ENCODE measurements at regions not wholly inside any gene's neighbourhood (a gene's known extent, or its start where the extent isn't known, plus 50 kb on each side); places are given as distances from the start of the nearest gene placed in this dataset.
"Not testable (repeated sequence)": the region's sequence is repeated elsewhere in the genome, so short reads cannot be mapped to it uniquely, and the experiment has no call there.

GRCh38 chr2:228355897-228356296 lies 174.4 kb upstream of the SPHKAP start:
- TF ChIP-seq CTCF (IDR thresholded peaks at IDR 0.05): no peak
- no peaks in the 10 kb centered on the region for H3K4me1 ChIP-seq
- intact Hi-C loops (cut with DNase I): no loop called here
- H3K27ac ChIP-seq: no peak overlapping the region
- no peaks in the 10 kb centered on the region for H3K9me3 ChIP-seq
- DNase-seq (ENCODE audit: low spot score in 2 of 2): no peak
- H3K27me3 ChIP-seq: no peaks in the 10 kb centered on the region
- H3K4me3 ChIP-seq: no peak overlapping the region
- no peaks in the 10 kb centered on the region for H3K36me3 ChIP-seq

DNA sequence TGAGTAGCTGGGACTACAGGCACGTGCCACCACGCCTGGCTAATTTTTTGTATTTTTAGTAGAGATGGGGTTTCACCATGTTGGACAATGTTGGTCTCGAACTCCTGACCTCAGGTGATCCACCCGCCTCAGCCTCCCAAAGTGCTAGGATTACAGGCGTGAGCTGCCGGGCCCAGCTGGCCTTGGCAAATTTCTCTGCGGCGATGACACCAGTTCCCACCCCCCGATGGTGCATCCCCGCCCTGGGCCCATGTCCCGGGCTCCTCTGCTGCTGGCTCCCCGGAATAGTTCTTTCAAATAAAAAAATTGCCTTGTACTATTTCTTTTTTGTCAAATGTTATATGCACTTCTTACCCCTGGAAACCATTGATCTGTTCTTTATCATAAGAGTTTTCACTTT lies 171.5 kb upstream of the SPHKAP start:
- H3K36me3 ChIP-seq; H3K27ac ChIP-seq; H3K27me3 ChIP-seq; DNase-seq (ENCODE audit: low spot score in 2 of 2); H3K4me1 ChIP-seq; H3K9me3 ChIP-seq; H3K4me3 ChIP-seq; intact Hi-C loops (cut with DNase I): not testable (repeated sequence)

- intact Hi-C loops (cut with DNase I): no loop called here
- Histone ChIP-seq H3K4me3 (no peak overlapping the region), H3K27me3 (no peaks in the 10 kb centered on the region)
Observed at GRCh38 chr2:228352048-228352447, 170.6 kb upstream of the SPHKAP start.

GRCh38 chr2:228348516-228349064 lies 167.1 kb upstream of the SPHKAP start:
- H3K36me3 ChIP-seq: no peaks in the 10 kb centered on the region
- no peak overlapping the region for H3K4me3 ChIP-seq
- no peaks in the 10 kb centered on the region for H3K9me3 ChIP-seq
- DNase-seq (ENCODE audit: low spot score in 2 of 2): no peak
- no peaks in the 10 kb centered on the region for H3K27me3 ChIP-seq
- intact Hi-C loops (cut with DNase I): no loop called here
- no peak overlapping the region for H3K27ac ChIP-seq
- no peak for TF ChIP-seq CTCF (IDR thresholded peaks at IDR 0.05)
- no peaks in the 10 kb centered on the region for H3K4me1 ChIP-seq

More at GRCh38 chr2:228352048-228352447, 170.6 kb upstream of the SPHKAP start:
- TF ChIP-seq CTCF (IDR thresholded peaks at IDR 0.05): no peak
- no peaks in the 10 kb centered on the region for H3K36me3 ChIP-seq
- no peaks in the 10 kb centered on the region for H3K9me3 ChIP-seq
- H3K4me1 ChIP-seq: no peaks in the 10 kb centered on the region
- DNase-seq (ENCODE audit: low spot score in 2 of 2): no peak
- no peak overlapping the region for H3K27ac ChIP-seq

GRCh38 chr2:228344531-228344930 lies 163.0 kb upstream of the SPHKAP start:
- intact Hi-C loops (cut with DNase I): no loop called here
- Histone ChIP-seq H3K36me3 (no peaks in the 10 kb centered on the region), H3K27me3 (no peaks in the 10 kb centered on the region), H3K4me1 (no peaks in the 10 kb centered on the region), H3K4me3 (no peak overlapping the region), H3K9me3 (peaks cover 0 to 6% of the 10 kb centered on the region in 2 donors), H3K27ac (no peak overlapping the region)
- DNase-seq (ENCODE audit: low spot score in 2 of 2): no peak
- no peak for TF ChIP-seq CTCF (IDR thresholded peaks at IDR 0.05)

DNA sequence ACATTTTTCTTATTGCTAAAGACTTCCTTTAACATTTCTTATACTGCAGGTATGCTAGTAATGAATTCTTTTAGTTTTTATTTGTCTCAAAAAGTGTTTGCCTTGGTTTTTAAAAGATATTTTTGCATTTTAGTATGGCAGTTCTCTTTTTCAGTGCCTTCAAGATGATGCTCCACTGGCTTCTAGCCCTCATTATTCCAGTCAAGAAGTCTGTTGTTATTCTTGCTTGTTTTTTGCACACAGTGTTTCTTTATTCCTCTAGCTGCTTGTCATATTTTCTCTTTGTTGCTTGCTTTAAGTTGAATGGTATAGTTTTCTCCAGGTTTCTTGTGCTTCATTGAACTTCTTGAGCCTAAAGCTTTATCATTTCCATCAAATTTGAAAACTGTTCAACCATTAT lies 158.0 kb upstream of the SPHKAP start:
- intact Hi-C loops (cut with DNase I): no loop called here
- no peak for TF ChIP-seq CTCF (IDR thresholded peaks at IDR 0.05)
- Histone ChIP-seq H3K9me3 (peaks cover 0 to 7% of the 10 kb centered on the region in 2 donors), H3K27me3 (no peaks in the 10 kb centered on the region), H3K36me3 (no peaks in the 10 kb centered on the region), H3K4me3 (no peak overlapping the region), H3K4me1 (no peaks in the 10 kb centered on the region), H3K27ac (no peak overlapping the region)
- no peak for DNase-seq (ENCODE audit: low spot score in 2 of 2)

Data from ascending aorta (tissue), 2 donors.